ENCODE measurements at regions not wholly inside any gene's neighbourhood (a gene's known extent, or its start where the extent isn't known, plus 50 kb on each side); places are given as distances from the start of the nearest gene placed in this dataset.

DNA sequence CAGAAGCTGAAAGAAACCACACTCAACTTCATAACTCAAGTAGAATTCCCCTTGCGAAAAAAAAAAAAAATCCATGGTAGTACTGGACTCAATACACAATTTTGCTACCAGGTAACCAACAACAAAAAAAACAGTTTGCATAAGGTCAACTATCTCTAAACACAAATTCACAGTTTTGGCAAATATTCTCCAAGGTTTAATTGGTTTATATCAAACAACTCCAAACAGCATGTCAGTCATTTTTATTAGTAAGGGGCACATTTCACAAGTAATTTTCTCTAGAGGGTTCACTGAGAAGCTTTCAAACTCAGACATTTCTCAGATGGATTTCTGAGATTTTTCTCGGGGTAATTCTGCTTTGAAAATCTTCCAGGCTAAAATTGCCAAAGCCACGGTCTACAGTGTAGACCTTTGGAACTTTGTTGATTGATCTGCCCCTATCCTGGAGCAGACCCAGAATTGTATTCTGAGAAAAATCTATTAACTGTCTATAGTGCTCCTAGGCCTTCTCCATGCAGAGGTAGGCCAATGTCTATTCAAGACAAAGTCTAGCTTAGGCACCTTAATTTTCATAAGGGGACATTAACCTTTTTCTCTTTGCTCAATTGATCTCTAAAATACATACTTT lies 73.7 kb upstream of the NFKB1 start:
- TF ChIP-seq, protein P1, sequence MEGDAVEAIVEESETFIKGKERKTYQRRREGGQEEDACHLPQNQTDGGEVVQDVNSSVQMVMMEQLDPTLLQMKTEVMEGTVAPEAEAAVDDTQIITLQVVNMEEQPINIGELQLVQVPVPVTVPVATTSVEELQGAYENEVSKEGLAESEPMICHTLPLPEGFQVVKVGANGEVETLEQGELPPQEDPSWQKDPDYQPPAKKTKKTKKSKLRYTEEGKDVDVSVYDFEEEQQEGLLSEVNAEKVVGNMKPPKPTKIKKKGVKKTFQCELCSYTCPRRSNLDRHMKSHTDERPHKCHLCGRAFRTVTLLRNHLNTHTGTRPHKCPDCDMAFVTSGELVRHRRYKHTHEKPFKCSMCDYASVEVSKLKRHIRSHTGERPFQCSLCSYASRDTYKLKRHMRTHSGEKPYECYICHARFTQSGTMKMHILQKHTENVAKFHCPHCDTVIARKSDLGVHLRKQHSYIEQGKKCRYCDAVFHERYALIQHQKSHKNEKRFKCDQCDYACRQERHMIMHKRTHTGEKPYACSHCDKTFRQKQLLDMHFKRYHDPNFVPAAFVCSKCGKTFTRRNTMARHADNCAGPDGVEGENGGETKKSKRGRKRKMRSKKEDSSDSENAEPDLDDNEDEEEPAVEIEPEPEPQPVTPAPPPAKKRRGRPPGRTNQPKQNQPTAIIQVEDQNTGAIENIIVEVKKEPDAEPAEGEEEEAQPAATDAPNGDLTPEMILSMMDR (conservative IDR thresholded peaks at IDR 0.05): no peak
- no peak for TF ChIP-seq ZFX (IDR thresholded peaks at IDR 0.05)
